ENCODE measurements at regions not wholly inside any gene's neighbourhood (a gene's known extent, or its start where the extent isn't known, plus 50 kb on each side); places are given as distances from the start of the nearest gene placed in this dataset.

DNA sequence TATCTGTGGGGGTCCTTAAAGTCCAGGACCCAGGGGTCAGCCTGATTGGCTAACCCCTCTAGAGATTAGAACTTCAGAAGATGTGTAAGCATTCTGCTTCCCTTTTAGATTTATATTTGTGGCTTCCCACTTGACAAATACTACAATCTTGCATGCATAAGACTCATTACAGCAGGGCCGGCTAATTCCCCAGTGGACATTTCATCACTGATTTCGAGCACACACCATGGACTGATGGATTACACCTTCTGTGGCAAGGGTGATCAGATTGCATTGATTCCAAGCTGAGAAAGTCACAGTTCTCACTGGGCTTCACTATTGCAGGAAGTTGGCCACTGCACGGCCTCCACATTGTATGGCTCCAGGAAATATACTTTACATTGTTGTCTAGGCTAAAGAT, 65.8 kb upstream of the DAPK1 start:
- Mint-ChIP-seq H3K4me3 (no peak overlapping the region), H3K36me3 (ENCODE audit: low read depth) (no peaks in the 10 kb centered on the region), H3K9me3 (no peaks in the 10 kb centered on the region), H3K27ac (no peak overlapping the region), H3K4me1 (ENCODE audit: low read depth) (no peaks in the 10 kb centered on the region), H3K27me3 (ENCODE audit: low read depth) (no peaks in the 10 kb centered on the region)
- DNase-seq (ENCODE audit: low spot score): no peak

DNA sequence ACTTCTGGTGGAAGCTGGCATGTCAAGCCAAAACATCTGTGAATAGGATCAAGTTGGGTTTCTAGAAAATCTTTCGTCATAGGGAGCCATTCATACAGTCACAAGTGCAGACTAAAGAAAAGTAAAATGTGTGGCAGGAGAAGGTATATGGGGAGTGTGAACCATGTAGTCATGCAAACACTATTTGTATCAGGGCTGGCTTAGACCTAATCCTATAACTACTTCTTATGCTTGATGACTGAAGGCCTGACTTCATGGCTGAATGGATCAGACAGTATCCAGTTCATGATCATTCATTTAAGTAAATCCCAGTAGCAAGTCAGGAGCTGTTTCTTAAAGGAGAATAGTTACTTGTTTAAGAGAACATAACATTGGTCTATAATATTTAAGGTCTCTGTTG, 63.8 kb upstream of the DAPK1 start:
- Mint-ChIP-seq H3K27ac (no peak overlapping the region), H3K4me1 (ENCODE audit: low read depth) (no peaks in the 10 kb centered on the region), H3K27me3 (ENCODE audit: low read depth) (no peaks in the 10 kb centered on the region), H3K4me3 (no peak overlapping the region), H3K36me3 (ENCODE audit: low read depth) (no peaks in the 10 kb centered on the region), H3K9me3 (no peaks in the 10 kb centered on the region)
- DNase-seq (ENCODE audit: low spot score): no peak

DNA sequence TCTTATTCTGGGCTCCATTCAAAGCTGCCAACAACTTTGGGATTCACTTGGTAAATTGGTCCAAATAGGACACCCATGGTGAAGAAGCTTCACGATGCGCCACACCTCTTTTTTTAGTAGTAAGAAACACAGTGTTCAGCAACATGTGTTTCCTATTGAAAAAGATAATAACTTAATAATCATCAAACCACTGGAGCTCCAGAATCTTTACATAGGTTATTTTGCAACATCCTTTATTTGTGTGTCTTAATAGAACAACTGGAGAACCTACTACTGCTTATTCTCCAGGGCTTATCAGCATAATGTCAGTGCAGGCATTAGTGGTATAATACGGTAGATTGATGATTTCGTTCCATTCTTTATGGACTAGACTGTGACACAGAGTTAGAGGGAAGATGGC, 63.3 kb upstream of the DAPK1 start:
- no peaks in the 10 kb centered on the region for H3K9me3 Mint-ChIP-seq
- no peak for DNase-seq (ENCODE audit: low spot score)
- no peak overlapping the region for H3K27ac Mint-ChIP-seq
- no peaks in the 10 kb centered on the region for H3K27me3 Mint-ChIP-seq (ENCODE audit: low read depth)
- H3K4me1 Mint-ChIP-seq (ENCODE audit: low read depth): no peaks in the 10 kb centered on the region
- no peaks in the 10 kb centered on the region for H3K36me3 Mint-ChIP-seq (ENCODE audit: low read depth)
- H3K4me3 Mint-ChIP-seq: no peak overlapping the region

- Mint-ChIP-seq H3K36me3 (ENCODE audit: low read depth) (no peaks in the 10 kb centered on the region), H3K27ac (no peak overlapping the region), H3K27me3 (ENCODE audit: low read depth) (no peaks in the 10 kb centered on the region), H3K4me1 (ENCODE audit: low read depth) (no peaks in the 10 kb centered on the region), H3K4me3 (no peak overlapping the region), H3K9me3 (no peaks in the 10 kb centered on the region)
- DNase-seq (ENCODE audit: low spot score): no peak
These were observed 62.3 kb upstream of the DAPK1 start for GRCh38 chr9:87435189-87435880.

DNA sequence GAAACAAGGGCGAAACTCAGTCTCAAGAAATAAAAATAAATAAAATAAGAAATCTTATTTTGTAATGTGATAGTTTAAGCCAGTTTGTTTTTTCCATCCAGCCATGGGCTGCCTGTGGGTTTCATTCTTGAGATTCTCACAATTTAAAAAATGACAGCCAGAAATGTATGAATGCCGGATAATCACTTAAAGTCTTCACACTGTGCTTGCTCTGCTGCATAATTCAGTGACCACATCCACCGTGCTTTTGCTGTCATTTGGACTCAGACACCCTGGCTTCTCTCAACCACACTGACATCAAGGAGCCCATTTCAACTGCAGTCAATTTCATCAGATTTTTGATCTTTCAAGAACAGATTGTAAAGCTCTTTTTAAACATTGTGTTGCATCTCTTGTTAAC, 61.0 kb upstream of the DAPK1 start:
- no peaks in the 10 kb centered on the region for H3K4me1 Mint-ChIP-seq (ENCODE audit: low read depth)
- DNase-seq (ENCODE audit: low spot score): no peak
- H3K27me3 Mint-ChIP-seq (ENCODE audit: low read depth): no peaks in the 10 kb centered on the region
- H3K36me3 Mint-ChIP-seq (ENCODE audit: low read depth): no peaks in the 10 kb centered on the region
- no peak overlapping the region for H3K27ac Mint-ChIP-seq
- H3K9me3 Mint-ChIP-seq: no peaks in the 10 kb centered on the region
- H3K4me3 Mint-ChIP-seq: no peak overlapping the region

DNA sequence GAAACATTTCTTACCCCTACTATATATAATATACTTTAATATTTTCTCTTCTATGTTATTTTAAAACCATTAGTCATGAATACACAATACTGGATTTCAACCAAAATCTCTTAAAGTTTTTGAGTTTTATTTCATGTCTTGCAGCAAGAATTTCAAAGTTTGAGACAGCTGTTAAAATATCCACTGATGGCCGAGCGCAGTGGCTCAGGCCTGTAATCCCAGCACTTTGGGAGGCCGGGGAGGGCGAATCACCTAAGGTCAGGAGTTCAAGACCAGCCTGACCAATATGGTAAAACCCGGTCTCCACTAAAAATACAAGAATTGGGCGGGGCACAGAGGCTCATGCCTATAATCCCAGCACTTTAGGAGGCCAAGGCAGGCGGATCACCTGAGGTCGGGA, 59.7 kb upstream of the DAPK1 start:
- H3K4me1 Mint-ChIP-seq (ENCODE audit: low read depth): no peaks in the 10 kb centered on the region
- no peaks in the 10 kb centered on the region for H3K36me3 Mint-ChIP-seq (ENCODE audit: low read depth)
- H3K27me3 Mint-ChIP-seq (ENCODE audit: low read depth): no peaks in the 10 kb centered on the region
- H3K9me3 Mint-ChIP-seq: no peaks in the 10 kb centered on the region
- no peak for DNase-seq (ENCODE audit: low spot score)
- H3K27ac Mint-ChIP-seq: no peak overlapping the region
- H3K4me3 Mint-ChIP-seq: no peak overlapping the region

GRCh38 chr9:87441251-87441650, 56.4 kb upstream of the DAPK1 start:
- DNase-seq (ENCODE audit: low spot score): no peak
- no peaks in the 10 kb centered on the region for H3K36me3 Mint-ChIP-seq (ENCODE audit: low read depth)
- no peaks in the 10 kb centered on the region for H3K9me3 Mint-ChIP-seq
- H3K4me1 Mint-ChIP-seq (ENCODE audit: low read depth): no peaks in the 10 kb centered on the region
- no peak overlapping the region for H3K27ac Mint-ChIP-seq
- no peak overlapping the region for H3K4me3 Mint-ChIP-seq
- H3K27me3 Mint-ChIP-seq (ENCODE audit: low read depth): no peaks in the 10 kb centered on the region

DNA sequence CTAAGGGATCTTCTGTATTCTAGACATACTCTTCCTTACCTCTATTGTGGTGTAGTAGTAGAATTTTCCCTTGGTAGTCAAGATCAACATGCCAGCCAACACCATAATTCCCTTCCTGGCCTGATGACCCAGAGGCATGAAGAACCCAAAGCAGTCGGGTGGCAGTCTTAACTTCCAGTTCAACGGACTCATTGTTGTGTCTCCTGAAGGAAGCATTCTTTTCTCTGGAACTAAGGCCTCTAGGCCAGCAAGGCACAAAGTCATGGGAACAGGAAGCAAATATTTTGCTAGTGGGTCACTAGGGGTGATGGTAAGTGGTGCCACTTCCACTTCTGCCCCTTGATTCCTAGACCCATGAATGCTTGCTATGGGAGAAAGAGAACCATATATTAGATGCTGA, 55.2 kb upstream of the DAPK1 start:
- DNase-seq (ENCODE audit: low spot score): no peak
- no peaks in the 10 kb centered on the region for H3K36me3 Mint-ChIP-seq (ENCODE audit: low read depth)
- H3K4me1 Mint-ChIP-seq (ENCODE audit: low read depth): no peaks in the 10 kb centered on the region
- H3K4me3 Mint-ChIP-seq: no peak overlapping the region
- H3K9me3 Mint-ChIP-seq: no peaks in the 10 kb centered on the region
- H3K27ac Mint-ChIP-seq: no peak overlapping the region
- no peaks in the 10 kb centered on the region for H3K27me3 Mint-ChIP-seq (ENCODE audit: low read depth)

DNA sequence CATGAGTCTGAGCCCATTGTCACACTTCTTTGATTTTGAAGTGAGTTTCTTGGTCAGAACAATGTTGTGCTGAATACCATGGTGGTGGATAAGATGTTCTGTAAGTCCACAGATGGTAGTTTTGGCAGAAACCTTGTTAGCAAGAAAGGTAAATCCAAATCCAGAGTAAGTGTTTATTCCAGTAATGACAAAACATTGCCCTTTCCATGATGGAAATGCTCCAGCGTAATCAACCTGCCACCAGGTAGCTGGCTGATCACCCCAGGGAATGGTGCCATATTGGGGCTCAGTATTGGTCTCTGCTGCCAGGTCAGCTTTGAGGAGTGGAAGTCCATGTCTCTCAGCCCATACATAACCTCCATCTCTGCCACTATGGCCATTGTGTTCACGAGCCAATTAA, 54.7 kb upstream of the DAPK1 start:
- Mint-ChIP-seq H3K27ac (no peak overlapping the region), H3K4me1 (ENCODE audit: low read depth) (no peaks in the 10 kb centered on the region), H3K27me3 (ENCODE audit: low read depth) (no peaks in the 10 kb centered on the region), H3K36me3 (ENCODE audit: low read depth) (no peaks in the 10 kb centered on the region), H3K9me3 (no peaks in the 10 kb centered on the region), H3K4me3 (no peak overlapping the region)
- DNase-seq (ENCODE audit: low spot score): no peak

DNA sequence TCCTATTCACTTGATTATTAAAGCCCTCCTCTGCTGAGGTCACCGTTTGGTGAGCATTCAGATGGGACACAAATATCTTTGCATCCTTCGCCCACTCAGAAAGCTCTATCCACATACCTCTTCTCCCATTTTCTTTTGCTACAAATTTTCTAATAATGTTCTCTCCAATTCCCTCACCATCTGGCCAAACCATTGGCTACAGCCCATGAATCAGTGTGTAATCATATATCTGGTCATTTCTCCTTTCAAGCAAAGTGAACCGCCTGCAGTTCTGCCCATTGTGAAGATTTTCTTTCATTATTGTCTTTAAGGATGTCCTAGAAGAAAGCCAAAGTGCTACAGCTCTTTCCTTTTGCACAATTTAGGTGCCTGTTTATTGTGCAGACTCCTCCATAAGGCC, 54.2 kb upstream of the DAPK1 start:
- DNase-seq (ENCODE audit: low spot score): no peak
- Mint-ChIP-seq H3K27me3 (ENCODE audit: low read depth) (no peaks in the 10 kb centered on the region), H3K9me3 (no peaks in the 10 kb centered on the region)

GRCh38 chr9:87445646-87446045, 52.0 kb upstream of the DAPK1 start:
- Mint-ChIP-seq H3K27ac (no peak overlapping the region), H3K27me3 (ENCODE audit: low read depth) (no peaks in the 10 kb centered on the region), H3K36me3 (ENCODE audit: low read depth) (no peaks in the 10 kb centered on the region), H3K9me3 (no peaks in the 10 kb centered on the region), H3K4me1 (ENCODE audit: low read depth) (no peaks in the 10 kb centered on the region), H3K4me3 (no peak overlapping the region)
- DNase-seq (ENCODE audit: low spot score): no peak

More for the DNA sequence above, 54.2 kb upstream of the DAPK1 start:
- H3K27ac Mint-ChIP-seq: no peak overlapping the region
- H3K4me1 Mint-ChIP-seq (ENCODE audit: low read depth): no peaks in the 10 kb centered on the region
- H3K4me3 Mint-ChIP-seq: no peak overlapping the region
- no peaks in the 10 kb centered on the region for H3K36me3 Mint-ChIP-seq (ENCODE audit: low read depth)

- Mint-ChIP-seq H3K9me3 (no peaks in the 10 kb centered on the region), H3K4me1 (ENCODE audit: low read depth) (no peaks in the 10 kb centered on the region), H3K27me3 (ENCODE audit: low read depth) (no peaks in the 10 kb centered on the region), H3K27ac (no peak overlapping the region), H3K4me3 (no peak overlapping the region), H3K36me3 (ENCODE audit: low read depth) (no peaks in the 10 kb centered on the region)
- no peak for DNase-seq (ENCODE audit: low spot score)
These were observed 51.1 kb upstream of the DAPK1 start for GRCh38 chr9:87446527-87446926.

DNA sequence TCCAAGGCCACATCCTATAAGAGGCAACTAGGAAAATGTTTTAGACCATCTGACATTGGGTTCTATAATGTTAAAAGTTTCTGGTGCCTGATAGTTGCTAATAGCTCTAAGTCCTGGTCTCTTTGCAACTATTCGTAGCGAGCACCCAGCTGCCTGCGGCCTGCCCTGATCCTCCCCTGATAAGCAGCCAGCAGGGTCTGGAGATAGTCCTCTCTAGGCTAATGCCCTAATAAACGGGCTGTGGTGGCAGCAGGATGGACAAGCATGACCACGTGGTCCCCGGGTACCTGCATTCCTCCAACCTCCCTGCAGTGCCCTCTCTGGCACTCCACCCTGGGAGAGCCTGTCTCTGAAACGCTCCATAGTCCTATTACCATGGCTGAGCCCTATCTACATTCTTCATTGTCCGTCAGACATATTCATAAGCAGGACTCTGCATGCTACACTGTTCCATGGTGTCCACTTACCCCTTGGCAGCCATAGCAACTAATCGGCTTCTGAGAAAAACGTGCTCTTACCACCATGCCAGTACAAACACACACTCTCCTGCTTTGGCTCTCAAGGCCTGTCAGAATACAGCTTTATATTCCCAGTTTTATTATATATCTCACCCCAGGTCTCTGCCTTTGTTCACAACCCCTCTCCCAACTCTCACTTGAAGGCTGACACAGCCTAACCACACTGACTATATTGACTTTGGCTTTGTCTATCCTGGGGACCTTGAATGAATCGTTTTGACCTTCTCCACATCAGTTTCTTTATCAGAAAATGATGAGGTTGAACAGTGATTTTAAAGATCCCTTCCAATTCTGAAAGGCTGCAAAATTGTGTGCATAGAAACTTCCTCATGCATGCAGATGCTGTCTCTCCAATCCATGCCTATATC, 49.9 kb upstream of the DAPK1 start:
- H3K9me3 Mint-ChIP-seq: no peaks in the 10 kb centered on the region

More for the DNA sequence above, 49.9 kb upstream of the DAPK1 start:
- DNase-seq (ENCODE audit: low spot score): no peak
- H3K36me3 Mint-ChIP-seq (ENCODE audit: low read depth): no peaks in the 10 kb centered on the region
- H3K4me3 Mint-ChIP-seq: no peak overlapping the region
- H3K27ac Mint-ChIP-seq: no peak overlapping the region
- H3K4me1 Mint-ChIP-seq (ENCODE audit: low read depth): no peaks in the 10 kb centered on the region
- H3K27me3 Mint-ChIP-seq (ENCODE audit: low read depth): no peaks in the 10 kb centered on the region

All from T-helper 2 cell treated with Interferon-gamma antibody and Interleukin-4, amounts not matched to agents 5 μg/mL and 100 μg/mL, for 36 hours (primary cell).